Esophagus squamous epithelium (tissue), 5 donors: ENCODE measurements at regions not wholly inside any gene's neighbourhood (a gene's known extent, or its start where the extent isn't known, plus 50 kb on each side); places are given as distances from the start of the nearest gene placed in this dataset.

ENCODE experiments used
- DNase-seq: peaks from one replicate; lab custom pipeline; 2025; lab: John Stamatoyannopoulos, UW
- H3K27ac ChIP-seq, 4 donors: fragments of 200-600 bp; sonication (generic); one replicate each; pipeline ENCODE4 v1.5.1; 2016 to 2019; ENCODE audit warnings: mild to moderate bottlenecking in 1 of 4
- H3K27me3 ChIP-seq, 4 donors: fragments of 200-600 bp; sonication (generic); 1 replicate in 3 of 4; 2 replicates in 1 of 4; pipeline versions ENCODE4 v1.5.1 to v1.6.0; 2017 to 2021; ENCODE audit warnings: antibody characterized with exemption in 1 of 4
- H3K36me3 ChIP-seq, 3 donors: fragments of 200-600 bp; sonication (generic); one replicate each; pipeline ENCODE4 v1.5.1; 2016 to 2019
- H3K4me1 ChIP-seq, 3 donors: fragments of 200-600 bp; sonication (generic); one replicate each; pipeline ENCODE4 v1.5.1; 2017 to 2019
- H3K4me3 ChIP-seq, 4 donors: fragments of 200-600 bp; sonication (generic); 1 replicate in 3 of 4; 2 replicates in 1 of 4; pipeline ENCODE4 v1.5.1; 2016 to 2019; ENCODE audit warnings: mild to moderate bottlenecking in 2 of 4, moderate library complexity in 1 of 4
- H3K9me3 ChIP-seq, 3 donors: fragments of 200-600 bp; sonication (generic); one replicate each; pipeline ENCODE4 v1.5.1; 2016 to 2019
- CTCF ChIP-seq, 6 experiments: fragments of 450-650 bp in 4 of 6; fragments of 200-600 bp in 2 of 6; sonication (generic) in 2 of 6; IDR thresholded peaks; one replicate each; pipeline ENCODE4 v1.5.1; 2016 to 2019; ENCODE audit warnings: antibody characterized with exemption in 6 of 6, mild to moderate bottlenecking in 4 of 6, moderate library complexity in 4 of 6
- POLR2A ChIP-seq, 4 donors: fragments of 450-650 bp; IDR thresholded peaks; one replicate each; pipeline ENCODE4 v1.6.1; 2017; ENCODE audit warnings: antibody characterized with exemption in 4 of 4, mild to moderate bottlenecking in 4 of 4, moderate library complexity in 3 of 4
- WGBS, 2 donors: methylation state at CpG; one replicate each; pipeline ENCODE4 v1.1.5; 2018; 5-methylcytosine and 5-hydroxymethylcytosine counted together
- intact Hi-C: fragments of 100-400 bp; cut with DNase I; formaldehyde crosslinking; loops from one replicate; pipeline ENCODE4 v1.15.0; 2022
- donor health status: DM: yes; HTN: yes; CAD: no.

GRCh38 chr1:222014001-222014400, 272.1 kb upstream of the DUSP10 start:
- H3K36me3 ChIP-seq = no peaks in the 10 kb centered on the region
- no peak overlapping the region for H3K4me3 ChIP-seq
- no peaks in the 10 kb centered on the region for H3K27me3 ChIP-seq
- H3K27ac ChIP-seq = no peak overlapping the region
- peaks cover 0 to 5% (median 0%) of the 10 kb centered on the region in 3 donors for H3K4me1 ChIP-seq
- no peaks in the 10 kb centered on the region for H3K9me3 ChIP-seq
- WGBS, 2 donors = 79 to 81% methylated on average over 4 of the region's 4 CpGs
- intact Hi-C loops = no loop called here
- TF ChIP-seq CTCF (IDR thresholded peaks at IDR 0.05) (no peak), POLR2A (IDR thresholded peaks at IDR 0.05) (no peak)
- DNase-seq = no peak

GRCh38 chr1:222012816-222013215, 270.9 kb upstream of the DUSP10 start:
- Histone ChIP-seq H3K27me3 (no peaks in the 10 kb centered on the region), H3K4me1 (peaks cover 0 to 7% (median 0%) of the 10 kb centered on the region in 3 donors), H3K4me3 (no peak overlapping the region), H3K9me3 (no peaks in the 10 kb centered on the region), H3K36me3 (no peaks in the 10 kb centered on the region), H3K27ac (no peak overlapping the region)
- intact Hi-C loops = no loop called here
- no peak for TF ChIP-seq POLR2A (IDR thresholded peaks at IDR 0.05)
- no peak for TF ChIP-seq CTCF (IDR thresholded peaks at IDR 0.05)
- WGBS, 2 donors = 81 to 88% methylated on average over 2 of the region's 2 CpGs
- DNase-seq = no peak

GRCh38 chr1:222010306-222010705, 268.4 kb upstream of the DUSP10 start:
- intact Hi-C loops = no loop called here
- H3K27ac ChIP-seq = peak overlapping the region in 1 of 4 donors; percentile 19
- 72 to 79% methylated on average over 1 of the region's 1 CpG for WGBS, 2 donors
- H3K4me1 ChIP-seq = peaks cover 0 to 7% (median 0%) of the 10 kb centered on the region in 3 donors
- DNase-seq = no peak
- no peaks in the 10 kb centered on the region for H3K27me3 ChIP-seq
- TF ChIP-seq CTCF (IDR thresholded peaks at IDR 0.05) (no peak), POLR2A (IDR thresholded peaks at IDR 0.05) (no peak)
- H3K9me3 ChIP-seq = no peaks in the 10 kb centered on the region
- no peak overlapping the region for H3K4me3 ChIP-seq
- H3K36me3 ChIP-seq = no peaks in the 10 kb centered on the region

- Histone ChIP-seq H3K36me3 (no peaks in the 10 kb centered on the region), H3K9me3 (no peaks in the 10 kb centered on the region), H3K27ac (no peak overlapping the region), H3K4me3 (no peak overlapping the region), H3K4me1 (peaks cover 0 to 7% (median 0%) of the 10 kb centered on the region in 3 donors), H3K27me3 (no peaks in the 10 kb centered on the region)
- TF ChIP-seq CTCF (IDR thresholded peaks at IDR 0.05) = peak in 4 of 6 experiments; percentile 16 to 56 (median 20)
- no peak for TF ChIP-seq POLR2A (IDR thresholded peaks at IDR 0.05)
- intact Hi-C loops = no loop called here
- DNase-seq = no peak
- 16 to 23% methylated on average over 2 of the region's 2 CpGs for WGBS, 2 donors
These were observed 267.3 kb upstream of the DUSP10 start for GRCh38 chr1:222009105-222009730.

GRCh38 chr1:222006715-222007114, 264.8 kb upstream of the DUSP10 start:
- intact Hi-C loops = no loop called here
- no peaks in the 10 kb centered on the region for H3K9me3 ChIP-seq
- no peaks in the 10 kb centered on the region for H3K27me3 ChIP-seq
- no peak for TF ChIP-seq POLR2A (IDR thresholded peaks at IDR 0.05)
- no peak for TF ChIP-seq CTCF (IDR thresholded peaks at IDR 0.05)
- no peak for DNase-seq
- no peak overlapping the region for H3K27ac ChIP-seq
- no peaks in the 10 kb centered on the region for H3K36me3 ChIP-seq
- no peak overlapping the region for H3K4me3 ChIP-seq
- H3K4me1 ChIP-seq = peaks cover 0 to 7% (median 0%) of the 10 kb centered on the region in 3 donors
